ENCODE measurements at regions not wholly inside any gene's neighbourhood (a gene's known extent, or its start where the extent isn't known, plus 50 kb on each side); places are given as distances from the start of the nearest gene placed in this dataset.

DNA sequence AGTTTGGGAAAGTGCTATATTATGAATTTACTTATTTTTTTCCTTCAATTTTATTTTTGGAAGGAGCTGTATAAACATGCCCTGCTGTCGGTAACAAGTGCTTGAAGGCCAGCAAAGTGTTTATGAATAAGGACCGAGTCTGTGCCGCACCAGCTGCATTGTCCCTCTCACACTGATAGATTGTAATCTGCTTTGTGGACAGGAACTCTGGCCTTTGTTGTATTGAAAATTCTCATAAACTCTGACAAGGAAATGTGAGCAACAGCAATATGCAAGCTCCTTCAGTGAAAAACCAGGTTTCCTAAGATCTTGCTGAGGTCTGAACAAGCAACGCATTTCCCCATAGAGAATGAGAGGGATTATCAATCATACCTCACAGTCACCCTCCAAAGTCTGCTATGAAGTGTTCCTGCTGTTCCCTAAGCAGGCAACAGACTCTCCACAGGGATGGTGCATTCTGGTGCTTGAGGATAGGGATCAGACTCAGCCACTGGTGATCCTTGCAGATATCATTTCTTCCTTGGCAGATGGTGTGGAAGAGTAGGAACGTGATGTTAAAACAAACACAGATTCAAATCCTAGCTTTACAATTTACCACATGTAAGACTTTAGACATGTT lies 109.6 kb downstream of the KCNJ2 start:
- TF ChIP-seq TAF1 (IDR thresholded peaks at IDR 0.05; ENCODE audit: low read depth, low read length) (no peak), POLR2AphosphoS5 (IDR thresholded peaks at IDR 0.05; ENCODE audit: low read depth, low read length) (no peak), POU2F2 (IDR thresholded peaks at IDR 0.05; ENCODE audit: low read depth, low read length) (no peak), POLR2A (IDR thresholded peaks at IDR 0.05; ENCODE audit: low read depth, low read length) (no peak), PAX5 (IDR thresholded peaks at IDR 0.05; ENCODE audit: insufficient read depth, low read length, severe bottlenecking) (no peak), SPI1 (IDR thresholded peaks at IDR 0.05; ENCODE audit: low read depth, low read length) (no peak)
